ENCODE measurements at regions not wholly inside any gene's neighbourhood (a gene's known extent, or its start where the extent isn't known, plus 50 kb on each side); places are given as distances from the start of the nearest gene placed in this dataset.

GRCh38 chr1:29649189-29650040 lies 413.1 kb downstream of the PTPRU start:
- H3K79me2 ChIP-seq (ENCODE audit: insufficient read depth, low read length): no peaks in the 10 kb centered on the region
- H3K4me2 ChIP-seq (ENCODE audit: low read depth, low read length): no peak overlapping the region
- H4K20me1 ChIP-seq (ENCODE audit: insufficient read depth, low read length): no peaks in the 10 kb centered on the region; the same call in 1 of the 2 replicates
- H3K9me3 ChIP-seq (ENCODE audit: low read length): no peaks in the 10 kb centered on the region
- no peak overlapping the region for H2AFZ ChIP-seq (ENCODE audit: low read length)
- TF ChIP-seq SUZ12 (IDR thresholded peaks at IDR 0.05; ENCODE audit: low read depth, low read length) (no peak), FOSL2 (CRISPR knock-in tag; IDR thresholded peaks at IDR 0.05) (no peak), ZNF282 (IDR thresholded peaks at IDR 0.05; ENCODE audit: partially characterized antibody) (no peak), ATF4 (CRISPR knock-in tag; IDR thresholded peaks at IDR 0.05) (no peak), DBP (CRISPR knock-in tag; IDR thresholded peaks at IDR 0.05; ENCODE audit: not compliant biosample characterization) (no peak), ZNF660 (CRISPR knock-in tag; IDR thresholded peaks at IDR 0.05; ENCODE audit: borderline replicate concordance, low read depth) (no peak), ZNF382 (CRISPR knock-in tag; IDR thresholded peaks at IDR 0.05; ENCODE audit: borderline replicate concordance) (no peak), FOXC1 (CRISPR knock-in tag; IDR thresholded peaks at IDR 0.05; ENCODE audit: borderline replicate concordance) (no peak)
- intact Hi-C loops (cut with micrococcal nuclease; ENCODE audit: unreplicated experiment): no loop called here
- ChIA-PET POLR2A (no interaction called here), CTCF (ENCODE audit: low intra/inter-chr PET ratio, low total read pairs) (no interaction called here)
- no peak overlapping the region for H3K9ac ChIP-seq (ENCODE audit: insufficient read depth, low read depth, low read length)
- no peak for DNase-seq (ENCODE audit: low spot score)
- peaks cover 0 to 2% of the 10 kb centered on the region in 2 experiments; a peak in 1 of 5 replicates for H3K27me3 ChIP-seq (ENCODE audit: control insufficient read depth in 1 of 2, insufficient read depth in 2 of 2, low read length in 2 of 2)
- WGBS (ENCODE audit: low lambda C conversion rate): 40% methylated on average over 13 of the region's 15 CpGs
- H3K4me1 ChIP-seq (ENCODE audit: insufficient read depth, low read length): no peaks in the 10 kb centered on the region
- H3K36me3 ChIP-seq (replicated peaks in 1 of 2; ENCODE audit: control insufficient read depth in 1 of 2, insufficient read depth in 2 of 2, low read length in 2 of 2): no peaks in the 10 kb centered on the region
- in situ Hi-C loops (cut with HindIII; ENCODE audit: extremely low pct_ligation_motif_present, low pct_unique_long_range_greater_than_20kb): no loop called here
- H3K4me3 ChIP-seq (replicated peaks in 1 of 3; ENCODE audit: insufficient read depth in 1 of 3, low read depth in 2 of 3, low read length in 3 of 3): no peak overlapping the region
- no peak overlapping the region for H3K27ac ChIP-seq (ENCODE audit: extremely low read length, insufficient read depth, low read length)
- ATAC-seq: no peak
- no peak for FAIRE-seq
- BruUV-seq (replicated peaks): no TSS peak
